ENCODE measurements at regions not wholly inside any gene's neighbourhood (a gene's known extent, or its start where the extent isn't known, plus 50 kb on each side); places are given as distances from the start of the nearest gene placed in this dataset.

- Histone ChIP-seq H3K4me1 (no peaks in the 10 kb centered on the region), H3K9me3 (no peaks in the 10 kb centered on the region), H3K4me3 (no peak overlapping the region), H3K36me3 (no peaks in the 10 kb centered on the region), H3K27ac (no peak overlapping the region), H3K27me3 (no peaks in the 10 kb centered on the region)
- intact Hi-C loops (cut with DNase I; ENCODE audit: low total_unique reads): no loop called here
- TF ChIP-seq POLR2AphosphoS5 (IDR thresholded peaks at IDR 0.05) (no peak), EP300 (IDR thresholded peaks at IDR 0.05; ENCODE audit: low read depth) (no peak), POLR2A (IDR thresholded peaks at IDR 0.05) (no peak)
- TF ChIP-seq, protein P1, sequence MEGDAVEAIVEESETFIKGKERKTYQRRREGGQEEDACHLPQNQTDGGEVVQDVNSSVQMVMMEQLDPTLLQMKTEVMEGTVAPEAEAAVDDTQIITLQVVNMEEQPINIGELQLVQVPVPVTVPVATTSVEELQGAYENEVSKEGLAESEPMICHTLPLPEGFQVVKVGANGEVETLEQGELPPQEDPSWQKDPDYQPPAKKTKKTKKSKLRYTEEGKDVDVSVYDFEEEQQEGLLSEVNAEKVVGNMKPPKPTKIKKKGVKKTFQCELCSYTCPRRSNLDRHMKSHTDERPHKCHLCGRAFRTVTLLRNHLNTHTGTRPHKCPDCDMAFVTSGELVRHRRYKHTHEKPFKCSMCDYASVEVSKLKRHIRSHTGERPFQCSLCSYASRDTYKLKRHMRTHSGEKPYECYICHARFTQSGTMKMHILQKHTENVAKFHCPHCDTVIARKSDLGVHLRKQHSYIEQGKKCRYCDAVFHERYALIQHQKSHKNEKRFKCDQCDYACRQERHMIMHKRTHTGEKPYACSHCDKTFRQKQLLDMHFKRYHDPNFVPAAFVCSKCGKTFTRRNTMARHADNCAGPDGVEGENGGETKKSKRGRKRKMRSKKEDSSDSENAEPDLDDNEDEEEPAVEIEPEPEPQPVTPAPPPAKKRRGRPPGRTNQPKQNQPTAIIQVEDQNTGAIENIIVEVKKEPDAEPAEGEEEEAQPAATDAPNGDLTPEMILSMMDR (IDR thresholded peaks at IDR 0.05): no peak
- DNase-seq: no peak
- WGBS, 2 donors (ENCODE audit: low coverage in 1 of 2): 62 to 76% methylated on average over 3 to 4 of the region's 4 CpGs
- in situ Hi-C loops (cut with MboI; ENCODE audit: low pct_ligation_motif_present in 1 of 4, low pct_unique_long_range_greater_than_20kb in 1 of 4, low sequenced_read_pairs in 3 of 4): no loop called here
Measured at GRCh38 chr10:7014721-7015120, 396.1 kb downstream of the SFMBT2 start.

- Histone ChIP-seq H3K4me3 (no peak overlapping the region), H3K27ac (no peak overlapping the region), H3K4me1 (no peaks in the 10 kb centered on the region), H3K9me3 (no peaks in the 10 kb centered on the region), H3K36me3 (no peaks in the 10 kb centered on the region), H3K27me3 (no peaks in the 10 kb centered on the region)
- WGBS, 2 donors (ENCODE audit: low coverage in 1 of 2): 58 to 81% methylated on average over 2 of the region's 2 CpGs
- in situ Hi-C loops (cut with MboI; ENCODE audit: low pct_ligation_motif_present in 1 of 4, low pct_unique_long_range_greater_than_20kb in 1 of 4, low sequenced_read_pairs in 3 of 4) (no loop called here), intact Hi-C loops (cut with DNase I; ENCODE audit: low total_unique reads) (no loop called here)
- DNase-seq: no peak
- TF ChIP-seq EP300 (IDR thresholded peaks at IDR 0.05; ENCODE audit: low read depth) (no peak), POLR2A (IDR thresholded peaks at IDR 0.05) (no peak), POLR2AphosphoS5 (IDR thresholded peaks at IDR 0.05) (no peak)
- TF ChIP-seq, protein P1 (IDR thresholded peaks at IDR 0.05): no peak
Measured at GRCh38 chr10:7011994-7012393, 398.8 kb downstream of the SFMBT2 start.

- DNase-seq: no peak
- no peaks in the 10 kb centered on the region for H3K4me1 ChIP-seq
- intact Hi-C loops (cut with DNase I; ENCODE audit: low total_unique reads): no loop called here
- no peak overlapping the region for H3K27ac ChIP-seq
- in situ Hi-C loops (cut with MboI; ENCODE audit: low pct_ligation_motif_present in 1 of 4, low pct_unique_long_range_greater_than_20kb in 1 of 4, low sequenced_read_pairs in 3 of 4): no loop called here
- no peaks in the 10 kb centered on the region for H3K9me3 ChIP-seq
- no peaks in the 10 kb centered on the region for H3K27me3 ChIP-seq
- H3K4me3 ChIP-seq: no peak overlapping the region
- 83 to 86% methylated on average over 2 of the region's 2 CpGs for WGBS, 2 donors (ENCODE audit: low coverage in 1 of 2)
- TF ChIP-seq POLR2A (IDR thresholded peaks at IDR 0.05): no peak
- TF ChIP-seq, protein P1 (IDR thresholded peaks at IDR 0.05): no peak
- TF ChIP-seq EP300 (IDR thresholded peaks at IDR 0.05; ENCODE audit: low read depth): no peak
- no peak for TF ChIP-seq POLR2AphosphoS5 (IDR thresholded peaks at IDR 0.05)
- no peaks in the 10 kb centered on the region for H3K36me3 ChIP-seq
Measured at GRCh38 chr10:7008645-7009044, 402.2 kb downstream of the SFMBT2 start.

DNA sequence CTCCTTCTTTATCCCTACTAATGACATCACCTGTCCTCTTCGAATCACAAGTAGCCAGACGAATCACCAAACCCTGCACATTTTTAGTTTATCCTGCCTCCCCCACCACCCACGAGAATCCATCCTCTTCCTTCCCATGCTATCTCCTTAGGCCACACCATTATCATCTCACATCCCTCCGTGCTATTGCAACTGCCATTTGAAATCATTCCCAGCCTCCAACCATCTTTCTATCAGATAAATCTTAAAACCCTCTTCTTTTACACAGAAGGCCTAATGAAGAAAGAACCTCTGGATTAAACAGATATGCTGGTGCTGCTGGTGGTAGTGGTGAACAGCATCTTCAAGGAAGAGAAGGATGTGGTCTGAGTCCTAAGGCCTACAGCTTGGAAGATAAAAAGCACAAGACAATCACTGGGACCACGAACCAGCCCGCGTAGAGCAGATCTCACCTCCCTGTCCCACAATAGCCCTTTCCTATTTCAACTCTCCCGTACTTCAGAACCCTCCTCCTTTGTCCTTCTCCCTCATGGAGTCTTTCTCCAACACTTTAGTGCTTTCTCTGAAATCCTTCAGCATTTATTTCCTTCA is 403.1 kb downstream of the SFMBT2 start:
- WGBS, 2 donors (ENCODE audit: low coverage in 1 of 2): 83 to 88% methylated on average over 8 of the region's 8 CpGs
- H3K9me3 ChIP-seq: no peaks in the 10 kb centered on the region
- TF ChIP-seq, protein P1 (IDR thresholded peaks at IDR 0.05): no peak
- no peak for TF ChIP-seq POLR2AphosphoS5 (IDR thresholded peaks at IDR 0.05)
- TF ChIP-seq EP300 (IDR thresholded peaks at IDR 0.05; ENCODE audit: low read depth): no peak
- no peak for TF ChIP-seq POLR2A (IDR thresholded peaks at IDR 0.05)
- no peaks in the 10 kb centered on the region for H3K27me3 ChIP-seq
- no peak overlapping the region for H3K4me3 ChIP-seq
- H3K4me1 ChIP-seq: no peaks in the 10 kb centered on the region
- in situ Hi-C loops (cut with MboI; ENCODE audit: low pct_ligation_motif_present in 1 of 4, low pct_unique_long_range_greater_than_20kb in 1 of 4, low sequenced_read_pairs in 3 of 4): no loop called here
- intact Hi-C loops (cut with DNase I; ENCODE audit: low total_unique reads): no loop called here
- H3K36me3 ChIP-seq: no peaks in the 10 kb centered on the region
- H3K27ac ChIP-seq: no peak overlapping the region
- no peak for DNase-seq

Measured in transverse colon (tissue), 4 donors.